ENCODE measurements at regions not wholly inside any gene's neighbourhood (a gene's known extent, or its start where the extent isn't known, plus 50 kb on each side); places are given as distances from the start of the nearest gene placed in this dataset.

DNA sequence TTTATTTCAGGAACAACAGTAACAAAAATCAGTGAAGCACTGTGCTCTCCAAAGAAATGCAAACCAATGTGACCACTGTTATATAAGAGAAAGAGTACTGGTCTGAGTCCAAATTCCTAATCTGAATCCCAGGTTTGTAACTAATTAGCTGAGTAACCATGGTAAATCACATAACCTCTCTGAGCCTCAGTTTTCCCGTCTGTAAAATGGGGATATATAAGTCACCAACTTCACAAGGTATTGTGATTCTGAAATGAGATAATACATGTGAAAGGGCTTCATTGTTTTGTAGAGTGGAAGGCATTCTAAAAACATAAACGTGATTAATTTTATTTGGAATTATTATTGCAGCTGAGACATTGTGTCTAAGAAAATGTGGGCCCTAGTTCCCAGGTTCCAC, 91.3 kb upstream of the YPEL5 start:
- no peak for DNase-seq

DNA sequence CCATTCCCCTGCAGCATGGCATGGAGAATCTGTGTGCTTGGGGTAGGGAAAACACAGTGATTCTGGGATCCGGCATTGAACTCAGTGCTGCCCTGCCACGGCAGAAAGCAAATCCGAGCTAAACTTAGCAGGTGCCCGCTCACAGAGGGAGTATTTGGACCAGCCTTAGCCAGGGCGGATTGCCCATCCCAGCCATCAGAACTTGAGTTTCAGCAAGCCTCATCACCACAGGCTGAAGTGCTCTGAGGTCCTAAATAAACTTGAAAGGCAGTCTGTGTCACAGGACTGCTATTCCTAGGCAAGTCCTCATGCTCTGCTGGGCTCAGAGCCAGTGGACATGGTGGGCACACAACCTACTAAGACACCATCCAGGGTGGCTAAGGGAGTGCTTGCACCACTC, 86.2 kb upstream of the YPEL5 start:
- no peak for DNase-seq

DNA sequence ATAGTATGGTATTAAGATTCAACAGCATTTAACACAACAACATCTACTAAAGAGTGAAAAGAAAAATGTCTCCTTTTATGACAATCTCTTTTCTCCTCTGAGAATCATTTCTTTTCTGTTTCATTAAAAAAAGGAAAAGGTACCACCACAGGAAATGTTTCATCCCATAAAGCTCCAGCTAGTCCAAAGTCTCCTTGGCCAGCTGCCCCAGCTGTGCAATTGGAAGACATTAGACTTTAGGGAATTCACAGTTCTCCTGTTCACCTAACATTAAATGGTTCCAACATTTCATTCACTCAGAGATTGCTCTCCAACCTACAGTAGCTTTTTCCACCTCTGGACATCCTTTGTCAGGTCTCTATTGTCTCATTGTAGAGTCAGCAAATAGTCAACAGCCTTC, 78.7 kb upstream of the YPEL5 start:
- DNase-seq, result no peak

DNA sequence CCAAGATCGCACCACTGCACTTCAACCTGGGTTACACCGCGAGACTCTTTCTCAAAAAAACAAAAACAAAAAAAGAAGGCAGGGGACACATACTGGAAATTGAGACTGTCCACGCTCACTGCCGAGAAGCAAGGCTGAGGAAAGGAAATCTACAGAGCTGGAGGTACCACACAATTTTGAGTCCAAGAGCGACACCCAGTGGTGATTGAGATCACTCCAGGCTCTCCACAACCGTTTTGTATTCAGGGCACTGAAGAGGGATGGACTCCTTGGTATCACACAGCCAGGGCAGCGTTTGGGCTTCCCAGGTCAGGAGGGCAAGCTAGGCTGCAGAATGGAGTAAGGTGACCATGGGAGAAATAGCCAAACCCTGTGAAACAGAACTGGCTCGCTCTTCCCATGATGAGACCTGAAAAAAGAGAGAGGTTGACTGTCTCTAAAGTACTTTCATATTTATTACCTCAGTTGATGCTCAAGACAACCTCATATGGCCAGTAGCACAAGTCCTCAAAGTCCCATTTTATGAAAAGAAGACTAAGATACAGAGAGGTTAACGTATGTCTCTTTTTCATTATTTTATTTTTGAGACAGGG, 74.5 kb upstream of the YPEL5 start:
- peak; percentile 86 for DNase-seq

DNA sequence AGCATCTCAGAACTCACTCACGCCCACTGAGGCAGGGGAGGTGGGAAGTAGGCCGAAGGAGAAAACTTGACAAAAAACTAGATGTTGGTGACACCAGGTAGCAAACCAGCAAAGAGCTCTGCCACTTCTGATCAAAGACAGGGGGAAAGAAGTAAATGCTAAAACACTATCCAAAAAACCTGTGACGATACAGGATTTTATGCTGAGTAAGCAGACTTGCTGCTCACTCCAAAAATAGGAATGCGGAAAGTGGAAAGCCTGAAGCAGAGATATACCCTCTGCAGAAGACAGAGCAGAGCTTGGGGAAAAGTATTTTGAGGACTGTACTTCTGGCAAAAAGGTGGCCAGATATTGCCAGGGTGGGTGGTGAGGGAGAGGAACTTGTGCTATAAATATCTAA, 73.3 kb upstream of the YPEL5 start:
- DNase-seq, result no peak

DNA sequence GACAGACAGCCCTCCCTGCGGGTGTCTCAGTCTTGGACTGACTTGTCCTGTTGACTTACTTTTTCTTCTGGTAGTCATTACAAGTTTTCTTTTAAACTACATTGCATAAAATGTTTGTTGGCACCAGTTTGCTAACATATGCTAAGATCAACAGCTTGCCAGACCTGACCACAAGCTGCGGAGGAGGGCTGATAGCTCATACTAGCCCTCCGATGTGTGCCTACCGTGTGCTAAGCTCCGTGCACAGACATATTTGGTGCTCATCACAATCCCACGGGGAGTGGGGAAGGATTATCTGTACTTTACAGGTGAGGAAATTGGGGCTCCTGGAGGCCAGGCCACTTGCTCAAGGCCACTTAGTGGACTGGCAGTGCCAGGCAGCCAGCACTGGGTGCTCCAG, 72.8 kb upstream of the YPEL5 start:
- DNase-seq, result no peak

DNA sequence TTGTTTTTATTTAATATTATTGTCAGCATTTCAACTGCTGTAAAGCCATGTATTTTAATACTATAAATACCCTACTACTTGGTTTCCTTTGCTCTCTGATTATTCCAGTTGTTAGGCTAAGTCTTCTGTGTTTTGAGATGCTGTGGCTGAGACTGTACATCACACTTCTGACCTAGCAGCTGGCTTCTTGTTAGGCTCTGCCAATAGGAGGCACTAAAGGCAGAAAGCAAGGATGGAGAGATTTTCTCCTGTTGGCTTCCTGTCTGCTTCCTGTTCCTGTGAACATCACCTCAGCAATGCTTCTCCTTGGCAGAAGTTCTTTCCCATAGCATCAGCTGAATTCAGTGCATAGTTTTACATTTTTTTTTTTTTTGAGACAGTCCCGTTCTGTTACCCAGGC, 68.3 kb upstream of the YPEL5 start:
- no peak for DNase-seq

DNA sequence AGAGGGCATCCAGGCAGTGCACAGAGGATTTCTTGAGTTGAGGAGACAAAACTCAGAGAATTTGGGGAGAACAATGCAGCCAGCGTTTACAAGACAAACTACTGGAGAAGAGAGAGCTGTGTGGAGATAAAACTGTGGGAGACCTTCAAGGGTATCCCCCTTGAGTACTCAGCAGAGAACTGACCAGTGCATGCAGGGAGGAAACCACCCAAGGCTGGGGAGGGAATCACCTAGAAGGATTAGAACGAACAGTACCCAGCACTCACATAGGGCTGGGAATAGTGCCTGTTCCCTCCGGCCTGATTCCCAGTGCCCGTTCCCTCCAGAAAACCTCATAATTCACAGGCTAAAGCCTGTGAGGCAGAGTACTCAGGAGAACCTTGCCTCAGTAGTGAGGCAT, 61.9 kb upstream of the YPEL5 start:
- DNase-seq, result no peak

DNA sequence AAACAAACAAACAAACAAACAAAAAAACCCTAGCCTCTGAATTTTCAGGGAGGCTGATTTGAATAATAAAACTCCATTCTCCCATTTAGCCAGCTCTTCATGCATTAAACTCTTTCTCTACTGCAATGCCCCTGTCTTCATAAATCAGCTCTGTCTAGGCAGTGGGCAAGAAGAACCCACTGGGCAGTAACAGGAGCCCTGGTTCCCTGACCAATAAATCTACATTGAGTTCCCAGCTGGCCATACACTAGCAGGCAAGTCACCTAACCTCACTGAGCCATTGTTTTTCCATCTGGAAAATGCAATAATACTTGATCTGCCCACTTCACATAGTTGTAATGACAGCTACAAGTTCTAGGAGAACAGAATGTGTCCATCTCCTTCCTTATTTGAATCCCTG, 57.6 kb upstream of the YPEL5 start:
- no peak for DNase-seq

DNA sequence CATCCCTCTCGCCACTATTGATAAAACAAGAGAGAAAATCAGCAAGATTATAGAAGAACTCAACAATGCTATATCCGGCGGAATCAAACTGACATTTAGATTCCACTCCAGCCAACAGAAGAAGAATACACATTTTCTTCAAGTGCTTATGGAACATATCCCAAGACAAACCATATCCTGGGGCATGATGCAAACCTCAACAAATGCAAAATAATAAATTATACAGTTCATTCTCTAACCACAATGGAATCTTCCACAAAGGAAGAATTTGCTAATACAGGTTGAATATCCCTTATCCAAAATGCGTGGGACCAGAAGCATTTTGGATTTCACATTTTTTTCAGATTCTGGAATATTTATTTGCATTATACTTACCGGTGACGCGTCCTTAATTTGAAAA, 51.4 kb upstream of the YPEL5 start:
- DNase-seq, result no peak

DNA sequence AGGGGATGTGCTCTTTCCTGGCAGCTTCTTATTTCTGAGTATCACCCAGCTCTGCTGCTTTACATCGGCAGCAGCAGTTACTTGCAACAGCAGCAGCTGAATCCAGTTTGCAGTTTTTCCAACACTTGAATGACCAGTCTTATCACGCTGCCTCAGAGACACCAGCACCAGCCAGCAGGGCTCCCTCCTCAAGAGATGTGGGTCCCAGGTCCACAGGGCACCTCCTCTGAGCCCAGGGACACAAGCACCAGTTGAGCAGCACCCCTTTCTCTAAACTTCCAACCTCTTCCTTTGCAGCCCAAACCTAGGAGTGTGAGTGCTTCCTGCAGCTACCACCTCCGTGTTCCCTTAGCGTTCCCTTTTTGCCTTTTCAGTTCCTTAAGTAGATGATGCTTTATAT, 50.4 kb upstream of the YPEL5 start:
- no peak for DNase-seq
